GM12878 (cell line): ENCODE measurements at regions not wholly inside any gene's neighbourhood (a gene's known extent, or its start where the extent isn't known, plus 50 kb on each side); places are given as distances from the start of the nearest gene placed in this dataset.

Source experiments
- ATAC-seq: fragments of 200-7000 bp; cut with Tn5 transposase; 3 replicates; pipeline ENCODE4 v1.9.1; 2020; ENCODE audit warnings: mild to moderate bottlenecking, moderate library complexity
- BruUV-seq: library from RNA; stranded (reverse); fragments of 400-500 nt; replicated peaks from 2 replicates; lab custom pipeline; 2021; lab: Mats Ljungman, UMichigan
- CTCF ChIA-PET: fragments of 300-600 bp; sonication (Branson Sonifier 250); formaldehyde crosslinking; extraction: SDS; loops from one replicate; lab custom pipeline; 2021; ENCODE audit warnings: inconsistent platforms; lab: Yijun Ruan, JAX
- POLR2A ChIA-PET: fragments of 350-600 bp; formaldehyde crosslinking; extraction: SDS; loops from one replicate; lab custom pipeline; 2021; ENCODE audit warnings: inconsistent platforms; lab: Charles Lee
- RAD21 ChIA-PET: fragments of 300-600 bp; sonication (Branson Sonifier 250); formaldehyde crosslinking; loops from one replicate; lab custom pipeline; 2023; ENCODE audit warnings: antibody characterized with exemption; ENCODE audit not compliant: unreplicated experiment; lab: Charles Lee
- SMC1A ChIA-PET: fragments of 300-600 bp; sonication (Branson Sonifier 250); formaldehyde crosslinking; loops from one replicate; lab custom pipeline; 2023; ENCODE audit not compliant: unreplicated experiment, uncharacterized antibody; lab: Charles Lee
- DNase-seq: peaks from one replicate; pipeline ENCODE4 v3.0.0-alpha.2; 2011; ENCODE audit warnings: low read depth, low spot score
- FAIRE-seq: peaks from 3 replicates; lab custom pipeline; 2011; peaks lifted over from hg19 to GRCh38; lab: Jason Lieb, UNC
- H2AFZ ChIP-seq: 2 replicates; pipeline ENCODE4 v1.6.0; 2011; ENCODE audit warnings: low read depth, low read length, control low read depth; ENCODE audit not compliant: control insufficient read depth
- H3K27ac ChIP-seq: 2 replicates; pipeline ENCODE4 v1.5.1; 2011; ENCODE audit warnings: control low read depth; ENCODE audit not compliant: control insufficient read depth, insufficient read depth
- H3K27me3 ChIP-seq, 2 experiments: replicated peaks in 1 of 2; 2 replicates each; pipeline versions ENCODE4 v1.6.0 to v1.6.1; 2011; ENCODE audit warnings: low read length in 1 of 2; ENCODE audit not compliant: control insufficient read depth in 2 of 2, insufficient read depth in 2 of 2
- H3K36me3 ChIP-seq, 2 experiments: 2 replicates each; pipeline ENCODE4 v1.5.1; 2011; ENCODE audit warnings: low read length in 1 of 2; ENCODE audit not compliant: control insufficient read depth in 2 of 2, insufficient read depth in 2 of 2
- H3K4me1 ChIP-seq: 2 replicates; pipeline ENCODE4 v1.6.1; 2011; ENCODE audit warnings: mild to moderate bottlenecking, low read length, moderate library complexity, mixed read lengths; ENCODE audit not compliant: control insufficient read depth, insufficient read depth
- H3K4me2 ChIP-seq: 2 replicates; pipeline ENCODE4 v1.6.0; 2011; ENCODE audit warnings: control low read depth; ENCODE audit not compliant: control insufficient read depth, insufficient read depth
- H3K4me3 ChIP-seq: fragments of 200-600 bp; sonication (generic); 2 replicates; pipeline ENCODE4 v1.5.1; 2016
- H3K79me2 ChIP-seq: 2 replicates; pipeline ENCODE4 v1.6.0; 2011; ENCODE audit warnings: low read length; ENCODE audit not compliant: control insufficient read depth, insufficient read depth
- H3K9ac ChIP-seq: 2 replicates; pipeline ENCODE4 v1.8.0; 2011; ENCODE audit warnings: low read length, control low read depth, mixed read lengths; ENCODE audit not compliant: control insufficient read depth, insufficient read depth
- H3K9me3 ChIP-seq: replicated peaks from 3 replicates; pipeline ENCODE4 v1.5.1; 2011; ENCODE audit warnings: mild to moderate bottlenecking, low read length; ENCODE audit not compliant: control insufficient read depth, insufficient read depth
- H4K20me1 ChIP-seq: 2 replicates; pipeline ENCODE4 v1.6.0; 2011; ENCODE audit not compliant: control insufficient read depth, insufficient read depth
- BCL11A ChIP-seq: IDR thresholded peaks from 2 replicates; pipeline ENCODE4 v1.6.1; 2011; ENCODE audit warnings: low read depth, low read length
- ETV6 ChIP-seq, 2 experiments: fragments of 450-650 bp in 1 of 2; IDR thresholded peaks in 1 of 2; conservative IDR thresholded peaks in 1 of 2; 2 replicates each; pipeline ENCODE4 v1.6.1; 2014; ENCODE audit warnings: antibody characterized with exemption in 1 of 2, borderline replicate concordance in 1 of 2, low read depth in 1 of 2, mild to moderate bottlenecking in 1 of 2, moderate library complexity in 1 of 2
- EZH2 ChIP-seq: IDR thresholded peaks from 2 replicates; pipeline ENCODE4 v1.6.1; 2012; ENCODE audit warnings: low read depth, mild to moderate bottlenecking, control low read depth, inconsistent platforms, low read length, borderline replicate concordance; ENCODE audit not compliant: control insufficient read depth
- HCFC1 ChIP-seq: fragments of 150-350 bp; IDR thresholded peaks from 2 replicates; pipeline ENCODE4 v1.6.1; 2014; ENCODE audit warnings: low read length
- MEF2B ChIP-seq: fragments of 450-650 bp; IDR thresholded peaks from 2 replicates; pipeline ENCODE4 v1.6.1; 2018; ENCODE audit warnings: mild to moderate bottlenecking, moderate library complexity; ENCODE audit not compliant: partially characterized antibody, poor library complexity, severe bottlenecking
- NFIC ChIP-seq: IDR thresholded peaks from 2 replicates; pipeline ENCODE4 v1.6.1; 2012; ENCODE audit warnings: low read depth, mild to moderate bottlenecking, inconsistent platforms, low read length, moderate library complexity
- PKNOX1 ChIP-seq: fragments of 450-650 bp; IDR thresholded peaks from 2 replicates; pipeline ENCODE4 v1.6.1; 2016; ENCODE audit warnings: mild to moderate bottlenecking
- POLR2AphosphoS5 ChIP-seq: IDR thresholded peaks from 2 replicates; pipeline ENCODE4 v1.6.1; 2011; ENCODE audit warnings: mild to moderate bottlenecking, low read length, inconsistent platforms
- RBBP5 ChIP-seq: fragments of 200-600 bp; sonication (generic); conservative IDR thresholded peaks from 2 replicates; pipeline ENCODE4 v1.6.1; 2016
- RUNX3 ChIP-seq: IDR thresholded peaks from 2 replicates; pipeline ENCODE4 v1.6.1; 2012; ENCODE audit warnings: low read length, inconsistent platforms
- SUZ12 ChIP-seq: fragments of 200-600 bp; sonication (generic); IDR thresholded peaks from one replicate; pipeline ENCODE4 v1.6.1; 2018; ENCODE audit warnings: antibody characterized with exemption, mild to moderate bottlenecking; ENCODE audit not compliant: unreplicated experiment
- WGBS: methylation state at CpG from one replicate; pipeline ENCODE4 v1.1.6; 2016; ENCODE audit warnings: low lambda C conversion rate; ENCODE audit not compliant: insufficient replicate concordance, insufficient coverage; ENCODE audit errors: missing lambda C conversion rate; 5-methylcytosine and 5-hydroxymethylcytosine counted together
- in situ Hi-C: fragments of 300-500 bp; cut with MboI; formaldehyde crosslinking; loops from 9 replicates; pipeline ENCODE4 v1.14.3; 2018; ENCODE audit warnings: mixed read lengths
- intact Hi-C: fragments of 100-400 bp; cut with micrococcal nuclease; formaldehyde crosslinking; loops from one replicate; pipeline ENCODE4 v1.14.2; 2022; ENCODE audit not compliant: unreplicated experiment
- TF ChIP-seq, protein P1 (sequence below): fragments of 450-650 bp; IDR thresholded peaks from 2 replicates; pipeline ENCODE4 v1.6.1; 2017; ENCODE audit warnings: low read depth, mild to moderate bottlenecking, moderate library complexity
- TF ChIP-seq, protein P2 (sequence below): fragments of 450-650 bp; IDR thresholded peaks from 2 replicates; pipeline ENCODE4 v1.6.1; 2017; ENCODE audit warnings: mild to moderate bottlenecking

- no peak for DNase-seq
- TF ChIP-seq MEF2B: peak; percentile 70
- no peak for TF ChIP-seq PKNOX1
- TF ChIP-seq, protein P1, sequence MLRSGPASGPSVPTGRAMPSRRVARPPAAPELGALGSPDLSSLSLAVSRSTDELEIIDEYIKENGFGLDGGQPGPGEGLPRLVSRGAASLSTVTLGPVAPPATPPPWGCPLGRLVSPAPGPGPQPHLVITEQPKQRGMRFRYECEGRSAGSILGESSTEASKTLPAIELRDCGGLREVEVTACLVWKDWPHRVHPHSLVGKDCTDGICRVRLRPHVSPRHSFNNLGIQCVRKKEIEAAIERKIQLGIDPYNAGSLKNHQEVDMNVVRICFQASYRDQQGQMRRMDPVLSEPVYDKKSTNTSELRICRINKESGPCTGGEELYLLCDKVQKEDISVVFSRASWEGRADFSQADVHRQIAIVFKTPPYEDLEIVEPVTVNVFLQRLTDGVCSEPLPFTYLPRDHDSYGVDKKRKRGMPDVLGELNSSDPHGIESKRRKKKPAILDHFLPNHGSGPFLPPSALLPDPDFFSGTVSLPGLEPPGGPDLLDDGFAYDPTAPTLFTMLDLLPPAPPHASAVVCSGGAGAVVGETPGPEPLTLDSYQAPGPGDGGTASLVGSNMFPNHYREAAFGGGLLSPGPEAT: peak; percentile 45; the same call in 1 of the 2 replicates
- TF ChIP-seq, all 136 proteins: peak for 2
- BruUV-seq: no TSS peak
- Histone ChIP-seq H3K9me3 (no peaks in the 10 kb centered on the region), H3K9ac (no peak overlapping the region), H3K4me2 (no peak overlapping the region), H2AFZ (peak overlapping the region; percentile 35), H3K27ac (no peak overlapping the region), H4K20me1 (no peaks in the 10 kb centered on the region), H3K27me3 (no peaks in the 10 kb centered on the region), H3K4me3 (no peak overlapping the region), H3K79me2 (no peaks in the 10 kb centered on the region), H3K36me3 (no peaks in the 10 kb centered on the region), H3K4me1 (no peaks in the 10 kb centered on the region)
- ChIA-PET CTCF (interaction anchor here (0.9 to 1.7 kb wide), 3 partner anchors 9 to 18 kb away, joined by 3 to 5 read pairs (median 3); no protein-coding TSS in a partner anchor), POLR2A (interaction anchor here (1.1 kb wide), 1 partner anchor 59 kb away, joined by 3 read pairs; no protein-coding TSS in a partner anchor), SMC1A (interaction anchor here (0.6 to 1.5 kb wide), 11 partner anchors 8 to 1899 kb away, joined by 3 to 6 read pairs (median 3); no protein-coding TSS in a partner anchor), RAD21 (interaction anchor here (1.0 to 1.4 kb wide), 3 partner anchors 9 to 54 kb away, joined by 3 to 6 read pairs (median 3); no protein-coding TSS in a partner anchor)
- in situ Hi-C loops (no loop called here), intact Hi-C loops (no loop called here)
- FAIRE-seq (no peak), ATAC-seq (peak; percentile 77)
These were observed 167.9 kb upstream of the MAN1A1 start for GRCh38 chr6:119517428-119517827.

DNA sequence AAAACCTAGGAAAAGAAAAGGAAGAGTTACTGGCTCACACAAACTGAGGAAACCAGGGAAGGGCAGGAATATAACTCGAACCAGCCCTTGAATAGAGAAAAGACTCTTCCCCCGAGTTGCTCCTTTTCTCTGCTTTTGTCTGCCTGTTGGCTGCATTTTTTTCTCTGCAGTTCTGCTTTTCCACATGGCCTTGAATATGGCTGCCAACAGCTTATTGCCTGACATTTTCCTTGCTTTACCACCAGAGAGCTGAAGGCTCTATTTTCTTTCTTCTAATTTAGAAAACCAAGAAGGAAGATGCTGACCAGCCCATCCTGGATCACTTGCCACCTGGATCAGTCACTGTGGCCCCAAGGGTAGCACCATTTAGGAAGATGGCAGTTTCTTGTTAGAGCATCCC is 164.8 kb upstream of the MAN1A1 start:
- in situ Hi-C loops: no loop called here
- ChIA-PET SMC1A (interaction anchor here (1.0 to 1.3 kb wide), 2 partner anchors 9 to 10 kb away, joined by 3 read pairs; no protein-coding TSS in a partner anchor), POLR2A (no interaction called here), CTCF (no interaction called here), RAD21 (no interaction called here)
- intact Hi-C loops: no loop called here
- Histone ChIP-seq H3K27ac (no peak overlapping the region), H2AFZ (no peak overlapping the region), H3K9me3 (no peaks in the 10 kb centered on the region), H3K36me3 (no peaks in the 10 kb centered on the region), H3K4me3 (no peak overlapping the region), H3K4me2 (no peak overlapping the region), H3K79me2 (no peaks in the 10 kb centered on the region), H3K27me3 (no peaks in the 10 kb centered on the region), H3K4me1 (no peaks in the 10 kb centered on the region), H4K20me1 (no peaks in the 10 kb centered on the region), H3K9ac (no peak overlapping the region)
- no TSS peak for BruUV-seq
- ATAC-seq (no peak), FAIRE-seq (no peak), DNase-seq (no peak)
- no peak for TF ChIP-seq POLR2AphosphoS5
- TF ChIP-seq SUZ12: no peak
- no peak for TF ChIP-seq NFIC
- TF ChIP-seq RBBP5: no peak
- TF ChIP-seq, protein P2, sequence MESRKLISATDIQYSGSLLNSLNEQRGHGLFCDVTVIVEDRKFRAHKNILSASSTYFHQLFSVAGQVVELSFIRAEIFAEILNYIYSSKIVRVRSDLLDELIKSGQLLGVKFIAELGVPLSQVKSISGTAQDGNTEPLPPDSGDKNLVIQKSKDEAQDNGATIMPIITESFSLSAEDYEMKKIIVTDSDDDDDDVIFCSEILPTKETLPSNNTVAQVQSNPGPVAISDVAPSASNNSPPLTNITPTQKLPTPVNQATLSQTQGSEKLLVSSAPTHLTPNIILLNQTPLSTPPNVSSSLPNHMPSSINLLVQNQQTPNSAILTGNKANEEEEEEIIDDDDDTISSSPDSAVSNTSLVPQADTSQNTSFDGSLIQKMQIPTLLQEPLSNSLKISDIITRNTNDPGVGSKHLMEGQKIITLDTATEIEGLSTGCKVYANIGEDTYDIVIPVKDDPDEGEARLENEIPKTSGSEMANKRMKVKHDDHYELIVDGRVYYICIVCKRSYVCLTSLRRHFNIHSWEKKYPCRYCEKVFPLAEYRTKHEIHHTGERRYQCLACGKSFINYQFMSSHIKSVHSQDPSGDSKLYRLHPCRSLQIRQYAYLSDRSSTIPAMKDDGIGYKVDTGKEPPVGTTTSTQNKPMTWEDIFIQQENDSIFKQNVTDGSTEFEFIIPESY: no peak
- TF ChIP-seq ETV6 (conservative IDR thresholded peaks at IDR 0.05 in 1 of 2, IDR thresholded peaks at IDR 0.05 in 1 of 2; ENCODE audit: borderline replicate concordance in 1 of 2, low read depth in 1 of 2): no peak
- TF ChIP-seq EZH2: no peak
- TF ChIP-seq RUNX3: no peak
- TF ChIP-seq HCFC1: no peak
- TF ChIP-seq BCL11A: no peak
- WGBS: 35% methylated on average over 2 of the region's 2 CpGs
